Fibroblast of lung (primary cell): ENCODE measurements at regions not wholly inside any gene's neighbourhood (a gene's known extent, or its start where the extent isn't known, plus 50 kb on each side); places are given as distances from the start of the nearest gene placed in this dataset.
"Not testable (repeated sequence)": the region's sequence is repeated elsewhere in the genome, so short reads cannot be mapped to it uniquely, and the experiment has no call there.

ENCODE experiments used
- CTCF ChIP-seq, 2 donors: IDR thresholded peaks in 1 of 2; conservative IDR thresholded peaks in 1 of 2; 1 replicate in 1 of 2; 2 replicates in 1 of 2; pipeline ENCODE4 v1.5.1; 2011 to 2012; ENCODE audit warnings: low read length in 2 of 2, control low read depth in 1 of 2, inconsistent platforms in 1 of 2, low read depth in 1 of 2, mild to moderate bottlenecking in 1 of 2
- EZH2 ChIP-seq: IDR thresholded peaks from 2 replicates; pipeline ENCODE4 v1.5.1; 2012; ENCODE audit warnings: low read length, control low read depth, mild to moderate bottlenecking; ENCODE audit errors: missing control alignments

DNA sequence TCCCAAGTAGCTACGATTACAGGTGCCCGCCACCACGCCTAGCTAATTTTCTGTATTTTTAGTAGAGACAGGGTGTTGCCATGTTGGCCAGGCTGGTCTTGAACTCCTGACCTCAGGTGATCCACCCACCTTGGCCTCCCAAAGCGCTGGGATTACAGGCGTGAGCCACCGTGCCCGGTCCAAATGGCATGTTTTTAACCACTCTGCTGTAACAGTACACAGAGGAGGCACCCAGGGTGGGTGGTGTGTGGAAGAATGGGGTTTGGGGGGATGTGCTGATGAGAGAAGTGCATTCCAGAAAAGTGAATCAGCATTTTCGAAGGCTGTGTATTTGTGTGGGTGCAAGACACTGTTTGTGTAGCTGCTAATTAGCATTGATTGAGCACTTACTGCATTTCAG is 78.1 kb upstream of the SH3PXD2B start:
- not testable (repeated sequence) for TF ChIP-seq CTCF (conservative IDR thresholded peaks at IDR 0.05 in 1 of 2, IDR thresholded peaks at IDR 0.05 in 1 of 2; ENCODE audit: low read depth in 1 of 2, low read length in 2 of 2); EZH2
